ENCODE measurements at regions not wholly inside any gene's neighbourhood (a gene's known extent, or its start where the extent isn't known, plus 50 kb on each side); places are given as distances from the start of the nearest gene placed in this dataset.

DNA sequence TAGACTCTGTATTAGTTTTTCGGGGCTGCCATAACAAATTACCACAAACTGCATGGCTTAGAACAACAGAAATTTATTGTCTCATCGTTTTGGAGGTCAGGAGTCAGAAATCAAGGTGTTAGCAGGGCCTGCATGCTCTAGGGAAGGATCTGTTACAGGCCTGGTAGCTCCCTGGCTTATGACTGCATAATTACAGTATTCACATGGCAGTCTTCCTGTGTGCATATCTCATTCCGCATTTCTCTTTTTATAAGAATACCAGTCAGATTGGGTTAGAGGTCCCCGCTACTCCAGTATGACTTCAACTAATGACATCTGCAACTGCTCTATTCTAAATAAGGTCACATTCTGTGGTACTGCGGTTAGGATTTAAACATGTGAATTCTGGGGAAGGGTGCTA lies 59.3 kb upstream of the SLC2A12 start:
- TF ChIP-seq, protein P1, sequence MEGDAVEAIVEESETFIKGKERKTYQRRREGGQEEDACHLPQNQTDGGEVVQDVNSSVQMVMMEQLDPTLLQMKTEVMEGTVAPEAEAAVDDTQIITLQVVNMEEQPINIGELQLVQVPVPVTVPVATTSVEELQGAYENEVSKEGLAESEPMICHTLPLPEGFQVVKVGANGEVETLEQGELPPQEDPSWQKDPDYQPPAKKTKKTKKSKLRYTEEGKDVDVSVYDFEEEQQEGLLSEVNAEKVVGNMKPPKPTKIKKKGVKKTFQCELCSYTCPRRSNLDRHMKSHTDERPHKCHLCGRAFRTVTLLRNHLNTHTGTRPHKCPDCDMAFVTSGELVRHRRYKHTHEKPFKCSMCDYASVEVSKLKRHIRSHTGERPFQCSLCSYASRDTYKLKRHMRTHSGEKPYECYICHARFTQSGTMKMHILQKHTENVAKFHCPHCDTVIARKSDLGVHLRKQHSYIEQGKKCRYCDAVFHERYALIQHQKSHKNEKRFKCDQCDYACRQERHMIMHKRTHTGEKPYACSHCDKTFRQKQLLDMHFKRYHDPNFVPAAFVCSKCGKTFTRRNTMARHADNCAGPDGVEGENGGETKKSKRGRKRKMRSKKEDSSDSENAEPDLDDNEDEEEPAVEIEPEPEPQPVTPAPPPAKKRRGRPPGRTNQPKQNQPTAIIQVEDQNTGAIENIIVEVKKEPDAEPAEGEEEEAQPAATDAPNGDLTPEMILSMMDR (IDR thresholded peaks at IDR 0.05; ENCODE audit: low read depth, low read length) = no peak
- TF ChIP-seq EZH2phosphoT487 (IDR thresholded peaks at IDR 0.05; ENCODE audit: low read depth) = no peak

Measured in OCI-LY3 (cell line).